ENCODE measurements at regions not wholly inside any gene's neighbourhood (a gene's known extent, or its start where the extent isn't known, plus 50 kb on each side); places are given as distances from the start of the nearest gene placed in this dataset.

DNA sequence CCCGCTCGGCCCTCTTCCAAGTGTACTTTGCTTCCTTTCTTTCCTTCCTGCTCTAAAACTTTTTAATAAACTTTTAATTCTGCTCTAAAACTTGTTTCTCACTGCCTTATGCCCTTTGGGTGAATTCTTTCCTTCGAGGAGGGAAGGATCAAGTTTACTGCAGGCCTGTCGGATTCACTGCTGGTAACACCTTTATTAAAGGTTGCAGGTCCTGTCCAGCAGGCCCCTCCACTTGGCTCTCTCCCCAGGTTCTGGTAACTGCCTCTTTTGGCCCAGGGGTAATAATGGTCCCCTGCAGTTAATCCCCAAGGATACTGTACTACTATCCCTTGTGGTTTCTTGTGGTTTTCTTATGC is 152.7 kb upstream of the EEA1 start:
- no peak overlapping the region for H3K27ac Mint-ChIP-seq
- ATAC-seq (no peak), DNase-seq (no peak)
- no peaks in the 10 kb centered on the region for H3K4me1 Mint-ChIP-seq (ENCODE audit: low read depth)
- H3K27me3 Mint-ChIP-seq = peaks cover 2% of the 10 kb centered on the region
- peaks cover 4% of the 10 kb centered on the region for H3K9me3 Mint-ChIP-seq
- ChIA-PET POLR2A (no interaction called here), CTCF (no interaction called here)
- TF ChIP-seq, protein P1, sequence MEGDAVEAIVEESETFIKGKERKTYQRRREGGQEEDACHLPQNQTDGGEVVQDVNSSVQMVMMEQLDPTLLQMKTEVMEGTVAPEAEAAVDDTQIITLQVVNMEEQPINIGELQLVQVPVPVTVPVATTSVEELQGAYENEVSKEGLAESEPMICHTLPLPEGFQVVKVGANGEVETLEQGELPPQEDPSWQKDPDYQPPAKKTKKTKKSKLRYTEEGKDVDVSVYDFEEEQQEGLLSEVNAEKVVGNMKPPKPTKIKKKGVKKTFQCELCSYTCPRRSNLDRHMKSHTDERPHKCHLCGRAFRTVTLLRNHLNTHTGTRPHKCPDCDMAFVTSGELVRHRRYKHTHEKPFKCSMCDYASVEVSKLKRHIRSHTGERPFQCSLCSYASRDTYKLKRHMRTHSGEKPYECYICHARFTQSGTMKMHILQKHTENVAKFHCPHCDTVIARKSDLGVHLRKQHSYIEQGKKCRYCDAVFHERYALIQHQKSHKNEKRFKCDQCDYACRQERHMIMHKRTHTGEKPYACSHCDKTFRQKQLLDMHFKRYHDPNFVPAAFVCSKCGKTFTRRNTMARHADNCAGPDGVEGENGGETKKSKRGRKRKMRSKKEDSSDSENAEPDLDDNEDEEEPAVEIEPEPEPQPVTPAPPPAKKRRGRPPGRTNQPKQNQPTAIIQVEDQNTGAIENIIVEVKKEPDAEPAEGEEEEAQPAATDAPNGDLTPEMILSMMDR (IDR thresholded peaks at IDR 0.05) = no peak
- no peak overlapping the region for H3K4me3 Mint-ChIP-seq
- intact Hi-C loops (cut with micrococcal nuclease) = no loop called here
- no peaks in the 10 kb centered on the region for H3K36me3 Mint-ChIP-seq (ENCODE audit: low read depth)

DNA sequence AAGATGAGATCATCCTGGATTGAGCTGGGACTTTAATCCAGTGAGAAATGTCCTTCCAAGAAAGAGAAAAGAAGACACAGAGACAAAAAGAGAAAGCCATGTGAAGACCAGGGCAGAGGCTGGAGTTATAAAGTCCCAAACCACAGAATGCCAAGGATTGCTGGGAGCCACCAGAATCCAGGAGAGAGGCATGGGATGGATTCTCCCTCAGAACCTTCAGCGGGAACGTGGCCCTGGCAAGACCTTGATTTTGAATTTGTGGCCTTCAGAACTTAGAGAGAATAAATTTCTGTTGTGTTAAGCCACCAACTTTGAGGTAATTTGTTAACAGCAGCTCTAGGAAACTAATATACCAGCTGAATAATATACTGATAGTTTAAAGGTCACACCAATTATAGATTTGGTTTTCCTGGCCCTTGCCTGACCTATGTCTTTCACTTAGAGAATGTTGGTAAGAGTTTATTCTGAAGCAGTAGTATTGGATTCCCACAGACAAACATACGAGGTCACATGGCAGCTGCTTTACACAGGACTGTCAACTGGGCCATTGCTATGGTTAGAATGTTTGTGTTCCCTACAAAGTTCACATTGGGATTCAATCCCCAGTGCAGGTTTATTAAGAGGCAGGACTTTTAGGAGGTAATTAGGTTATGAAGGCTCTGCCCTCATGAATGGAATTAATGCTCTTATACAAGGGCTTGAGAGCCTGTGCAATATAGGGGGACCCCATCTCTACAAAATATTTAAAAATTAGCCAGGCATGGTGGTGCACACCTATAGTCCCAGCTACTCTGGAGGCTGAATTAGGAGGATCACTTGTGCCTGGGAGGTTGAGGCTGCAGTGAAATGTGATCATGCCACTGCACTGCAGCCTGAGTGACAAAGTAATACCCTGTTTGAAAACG is 156.5 kb upstream of the EEA1 start:
- Mint-ChIP-seq H3K27me3 (no peaks in the 10 kb centered on the region), H3K4me1 (ENCODE audit: low read depth) (peaks cover 11% of the 10 kb centered on the region), H3K9me3 (peaks cover 5% of the 10 kb centered on the region), H3K36me3 (ENCODE audit: low read depth) (no peaks in the 10 kb centered on the region), H3K27ac (no peak overlapping the region), H3K4me3 (no peak overlapping the region)
- TF ChIP-seq, protein P1 (IDR thresholded peaks at IDR 0.05) = no peak
- ATAC-seq = no peak
- intact Hi-C loops (cut with micrococcal nuclease) = no loop called here
- CTCF ChIA-PET = interaction anchor here (1.6 to 1.8 kb wide), 3 partner anchors 10 to 334 kb away, joined by 3 to 4 read pairs (median 4); no protein-coding TSS in a partner anchor
- POLR2A ChIA-PET = no interaction called here
- DNase-seq = no peak

DNA sequence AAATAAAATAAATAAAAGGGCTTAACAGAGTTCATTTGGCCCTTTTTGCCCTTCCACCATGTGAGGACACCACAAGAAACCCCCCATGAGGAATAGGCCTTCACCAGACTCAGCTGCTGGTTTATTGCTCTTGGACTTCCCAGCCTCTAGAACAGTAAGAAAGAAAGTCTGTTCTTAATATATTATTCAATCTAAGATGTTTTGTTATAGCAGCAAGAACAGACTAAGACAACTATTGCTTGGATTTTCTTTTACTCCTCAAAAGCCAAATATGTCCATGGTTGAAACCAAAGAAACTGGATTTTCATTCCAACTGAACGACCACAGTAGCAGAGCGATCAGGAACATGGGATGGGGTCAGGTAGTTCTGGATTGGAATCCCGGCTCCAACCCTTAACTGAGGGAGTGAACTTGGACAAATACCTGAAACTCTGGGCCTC is 157.2 kb upstream of the EEA1 start:
- Mint-ChIP-seq H3K9me3 (peaks cover 5% of the 10 kb centered on the region), H3K27ac (no peak overlapping the region), H3K4me3 (no peak overlapping the region)

DNA sequence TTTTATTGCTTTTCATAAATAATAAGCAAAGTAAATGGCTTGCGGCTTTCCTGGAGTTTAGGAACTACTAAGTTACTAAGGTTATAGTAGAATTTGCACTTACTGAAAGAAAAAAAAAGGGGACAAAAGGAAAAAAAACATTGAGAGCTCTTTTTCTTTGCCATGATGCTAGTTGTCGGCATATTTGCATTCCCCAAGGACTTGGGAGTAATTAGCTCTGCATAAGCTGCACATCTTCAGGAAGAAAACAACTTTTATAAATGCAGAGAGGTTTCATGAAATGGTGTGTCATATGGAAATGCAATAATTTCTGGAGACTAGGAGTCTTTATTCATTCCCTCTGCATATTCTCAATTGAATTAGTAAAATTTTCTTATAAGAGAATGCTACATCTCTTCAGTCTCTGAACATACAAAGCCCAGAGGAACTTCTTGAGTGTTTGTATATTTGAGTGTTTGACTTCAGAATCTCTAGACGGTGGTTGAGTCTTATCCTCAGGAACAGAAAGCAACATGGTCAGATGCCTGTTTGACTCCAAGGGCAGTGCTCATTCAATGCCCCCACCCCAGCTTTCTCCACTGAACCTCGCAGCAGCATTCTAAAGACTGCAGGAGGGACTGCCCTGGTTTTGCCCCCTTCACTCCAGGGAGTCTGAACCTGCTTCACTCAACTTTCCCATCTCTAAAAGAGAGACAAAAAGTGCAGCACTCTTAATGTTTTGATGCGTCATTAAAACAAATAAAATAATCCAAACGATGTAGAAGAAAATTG is 158.9 kb upstream of the EEA1 start:
- intact Hi-C loops (cut with micrococcal nuclease) = no loop called here
- TF ChIP-seq, protein P1 (IDR thresholded peaks at IDR 0.05) = no peak
- ChIA-PET POLR2A (no interaction called here), CTCF (no interaction called here)
- H3K4me3 Mint-ChIP-seq = no peak overlapping the region
- H3K27ac Mint-ChIP-seq = no peak overlapping the region
- no peak for DNase-seq
- no peaks in the 10 kb centered on the region for H3K36me3 Mint-ChIP-seq (ENCODE audit: low read depth)
- H3K9me3 Mint-ChIP-seq = peaks cover 5% of the 10 kb centered on the region
- H3K4me1 Mint-ChIP-seq (ENCODE audit: low read depth) = peaks cover 11% of the 10 kb centered on the region
- H3K27me3 Mint-ChIP-seq = no peaks in the 10 kb centered on the region
- no peak for ATAC-seq

More for the DNA sequence above, 157.2 kb upstream of the EEA1 start:
- intact Hi-C loops (cut with micrococcal nuclease) = no loop called here
- ChIA-PET POLR2A (no interaction called here), CTCF (interaction anchor here (1.6 to 1.8 kb wide), 2 partner anchors 10 to 334 kb away, joined by 4 read pairs; no protein-coding TSS in a partner anchor)
- ATAC-seq (no peak), DNase-seq (no peak)
- TF ChIP-seq, protein P1 (IDR thresholded peaks at IDR 0.05) = no peak
- peaks cover 11% of the 10 kb centered on the region for H3K4me1 Mint-ChIP-seq (ENCODE audit: low read depth)
- no peaks in the 10 kb centered on the region for H3K27me3 Mint-ChIP-seq
- no peaks in the 10 kb centered on the region for H3K36me3 Mint-ChIP-seq (ENCODE audit: low read depth)
